ENCODE measurements at regions not wholly inside any gene's neighbourhood (a gene's known extent, or its start where the extent isn't known, plus 50 kb on each side); places are given as distances from the start of the nearest gene placed in this dataset.

GRCh38 chr20:56715309-56715708 lies 86.2 kb downstream of the TFAP2C start:
- no peak for DNase-seq
- Histone ChIP-seq H3K4me1 (ENCODE audit: insufficient read depth) (no peaks in the 10 kb centered on the region), H3K36me3 (no peaks in the 10 kb centered on the region), H3K4me3 (no peak overlapping the region), H3K27me3 (no peaks in the 10 kb centered on the region), H3K27ac (no peak overlapping the region), H3K9me3 (peaks cover 0 to 4% of the 10 kb centered on the region in 2 donors)
- TF ChIP-seq POLR2A (IDR thresholded peaks at IDR 0.05) (no peak), EP300 (IDR thresholded peaks at IDR 0.05) (no peak)
- TF ChIP-seq, protein P1, sequence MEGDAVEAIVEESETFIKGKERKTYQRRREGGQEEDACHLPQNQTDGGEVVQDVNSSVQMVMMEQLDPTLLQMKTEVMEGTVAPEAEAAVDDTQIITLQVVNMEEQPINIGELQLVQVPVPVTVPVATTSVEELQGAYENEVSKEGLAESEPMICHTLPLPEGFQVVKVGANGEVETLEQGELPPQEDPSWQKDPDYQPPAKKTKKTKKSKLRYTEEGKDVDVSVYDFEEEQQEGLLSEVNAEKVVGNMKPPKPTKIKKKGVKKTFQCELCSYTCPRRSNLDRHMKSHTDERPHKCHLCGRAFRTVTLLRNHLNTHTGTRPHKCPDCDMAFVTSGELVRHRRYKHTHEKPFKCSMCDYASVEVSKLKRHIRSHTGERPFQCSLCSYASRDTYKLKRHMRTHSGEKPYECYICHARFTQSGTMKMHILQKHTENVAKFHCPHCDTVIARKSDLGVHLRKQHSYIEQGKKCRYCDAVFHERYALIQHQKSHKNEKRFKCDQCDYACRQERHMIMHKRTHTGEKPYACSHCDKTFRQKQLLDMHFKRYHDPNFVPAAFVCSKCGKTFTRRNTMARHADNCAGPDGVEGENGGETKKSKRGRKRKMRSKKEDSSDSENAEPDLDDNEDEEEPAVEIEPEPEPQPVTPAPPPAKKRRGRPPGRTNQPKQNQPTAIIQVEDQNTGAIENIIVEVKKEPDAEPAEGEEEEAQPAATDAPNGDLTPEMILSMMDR (IDR thresholded peaks at IDR 0.05): no peak
- 39 to 42% (median 42%) methylated on average over 10 of the region's 10 CpGs for WGBS, 3 donors
- intact Hi-C loops (cut with DNase I): no loop called here

GRCh38 chr20:56715902-56716519 lies 86.9 kb downstream of the TFAP2C start:
- 59 to 75% (median 63%) methylated on average over 3 of the region's 3 CpGs for WGBS, 3 donors

GRCh38 chr20:56716806-56717205 lies 87.7 kb downstream of the TFAP2C start:
- Histone ChIP-seq H3K27me3 (no peaks in the 10 kb centered on the region), H3K9me3 (peaks cover 0 to 4% of the 10 kb centered on the region in 2 donors), H3K4me1 (ENCODE audit: insufficient read depth) (no peaks in the 10 kb centered on the region), H3K36me3 (no peaks in the 10 kb centered on the region), H3K27ac (no peak overlapping the region), H3K4me3 (no peak overlapping the region)
- no peak for DNase-seq
- no peak for TF ChIP-seq EP300 (IDR thresholded peaks at IDR 0.05)
- TF ChIP-seq POLR2A (IDR thresholded peaks at IDR 0.05): no peak
- TF ChIP-seq, protein P1 (IDR thresholded peaks at IDR 0.05): no peak
- 69 to 80% (median 75%) methylated on average over 11 of the region's 11 CpGs for WGBS, 3 donors
- intact Hi-C loops (cut with DNase I): no loop called here

More at GRCh38 chr20:56715902-56716519, 86.9 kb downstream of the TFAP2C start:
- TF ChIP-seq POLR2A (IDR thresholded peaks at IDR 0.05): no peak
- TF ChIP-seq, protein P1 (IDR thresholded peaks at IDR 0.05): no peak
- no peak for TF ChIP-seq EP300 (IDR thresholded peaks at IDR 0.05)
- no peaks in the 10 kb centered on the region for H3K4me1 ChIP-seq (ENCODE audit: insufficient read depth)
- no peaks in the 10 kb centered on the region for H3K27me3 ChIP-seq
- intact Hi-C loops (cut with DNase I): no loop called here
- H3K4me3 ChIP-seq: no peak overlapping the region
- no peak for DNase-seq
- no peak overlapping the region for H3K27ac ChIP-seq
- H3K36me3 ChIP-seq: no peaks in the 10 kb centered on the region
- peaks cover 0 to 4% of the 10 kb centered on the region in 2 donors for H3K9me3 ChIP-seq

- no peak overlapping the region for H3K27ac ChIP-seq
- TF ChIP-seq, protein P1 (IDR thresholded peaks at IDR 0.05): no peak
- no peak for TF ChIP-seq EP300 (IDR thresholded peaks at IDR 0.05)
- TF ChIP-seq POLR2A (IDR thresholded peaks at IDR 0.05): no peak
- no peaks in the 10 kb centered on the region for H3K36me3 ChIP-seq
- no peaks in the 10 kb centered on the region for H3K4me1 ChIP-seq (ENCODE audit: insufficient read depth)
- DNase-seq: no peak
- H3K9me3 ChIP-seq: peaks cover 0 to 4% of the 10 kb centered on the region in 2 donors
- intact Hi-C loops (cut with DNase I): no loop called here
- 76 to 84% (median 79%) methylated on average over 2 of the region's 2 CpGs for WGBS, 3 donors
- H3K4me3 ChIP-seq: no peak overlapping the region
- no peaks in the 10 kb centered on the region for H3K27me3 ChIP-seq
Measured at GRCh38 chr20:56718816-56719215, 89.7 kb downstream of the TFAP2C start.
